NCI-H82 treated with DMSO at 0.1 percent for 48 hours (cell line): ENCODE measurements at regions not wholly inside any gene's neighbourhood (a gene's known extent, or its start where the extent isn't known, plus 50 kb on each side); places are given as distances from the start of the nearest gene placed in this dataset.

Source experiments
- DNase-seq: peaks from one replicate; lab custom pipeline; 2025; ENCODE audit not compliant: unreplicated experiment; lab: John Stamatoyannopoulos, UW

DNA sequence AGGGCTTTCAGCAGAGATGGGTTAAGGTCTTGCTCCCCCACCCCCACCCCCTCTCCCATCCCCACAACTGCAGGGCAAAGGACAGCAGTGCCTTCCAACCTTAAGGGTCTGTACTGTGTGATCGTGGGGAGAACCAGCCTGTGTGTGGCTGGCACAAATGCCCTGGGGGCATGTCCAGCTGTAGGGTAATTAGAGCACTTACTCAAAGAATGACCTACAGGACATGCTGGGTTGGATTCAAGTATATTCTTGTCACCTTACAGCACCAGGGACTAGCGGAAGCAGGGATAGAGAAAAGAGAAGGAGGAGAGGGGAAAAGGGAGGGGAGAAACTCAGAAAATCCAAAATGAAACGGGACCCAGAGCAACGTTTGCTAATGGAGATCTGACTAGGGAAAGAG lies 191.3 kb upstream of the GATB start:
- no peak for DNase-seq

DNA sequence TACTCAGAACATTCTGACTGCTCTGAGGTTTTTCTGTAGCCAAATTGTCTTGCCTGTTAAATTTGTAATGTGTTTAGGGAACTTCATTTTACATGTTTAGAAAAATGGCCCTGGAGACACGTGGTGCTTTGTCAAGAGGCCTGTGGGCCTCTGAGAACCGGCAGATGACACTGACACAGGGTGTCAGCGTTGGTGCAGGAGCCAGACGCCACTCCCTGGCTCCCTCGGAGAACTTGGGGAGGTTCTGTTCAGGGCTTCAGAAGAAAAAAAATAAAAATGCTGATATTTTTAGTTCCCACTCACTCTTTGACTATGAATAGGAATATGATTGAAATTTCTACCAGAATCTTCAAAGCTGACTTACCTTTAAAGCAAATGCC lies 190.9 kb upstream of the GATB start:
- no peak for DNase-seq

DNA sequence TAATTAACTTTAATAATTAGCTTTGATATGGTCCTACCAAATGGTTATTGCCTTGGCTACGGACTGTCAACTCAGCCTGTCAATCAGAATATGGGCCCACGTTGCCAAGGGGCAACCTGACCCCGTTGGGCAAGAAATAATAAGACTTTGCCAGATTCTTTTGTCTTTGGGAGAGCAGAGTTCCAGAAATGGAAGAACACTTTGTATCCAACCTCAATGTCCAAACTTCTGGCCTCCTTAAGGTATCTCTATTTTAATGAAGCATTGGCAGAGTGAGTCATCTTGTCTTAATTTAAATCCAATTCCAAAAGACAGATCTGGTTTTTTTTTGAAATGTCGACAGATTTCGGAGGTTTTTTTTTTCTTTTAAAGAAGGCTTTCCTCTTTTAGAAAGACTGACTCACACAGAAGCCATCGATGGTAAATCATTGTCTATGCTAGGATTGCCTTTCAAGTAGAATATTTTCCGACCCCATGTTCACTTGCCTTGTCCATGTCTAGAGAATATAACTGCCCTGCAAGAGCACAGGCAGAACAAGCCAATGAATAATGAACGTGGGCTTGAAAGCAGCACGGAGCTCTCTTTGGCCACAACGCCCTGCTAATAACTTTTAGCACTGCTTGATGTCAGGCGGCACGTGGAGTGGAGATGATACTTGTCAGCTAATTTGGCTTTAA lies 190.3 kb upstream of the GATB start:
- DNase-seq: no peak

DNA sequence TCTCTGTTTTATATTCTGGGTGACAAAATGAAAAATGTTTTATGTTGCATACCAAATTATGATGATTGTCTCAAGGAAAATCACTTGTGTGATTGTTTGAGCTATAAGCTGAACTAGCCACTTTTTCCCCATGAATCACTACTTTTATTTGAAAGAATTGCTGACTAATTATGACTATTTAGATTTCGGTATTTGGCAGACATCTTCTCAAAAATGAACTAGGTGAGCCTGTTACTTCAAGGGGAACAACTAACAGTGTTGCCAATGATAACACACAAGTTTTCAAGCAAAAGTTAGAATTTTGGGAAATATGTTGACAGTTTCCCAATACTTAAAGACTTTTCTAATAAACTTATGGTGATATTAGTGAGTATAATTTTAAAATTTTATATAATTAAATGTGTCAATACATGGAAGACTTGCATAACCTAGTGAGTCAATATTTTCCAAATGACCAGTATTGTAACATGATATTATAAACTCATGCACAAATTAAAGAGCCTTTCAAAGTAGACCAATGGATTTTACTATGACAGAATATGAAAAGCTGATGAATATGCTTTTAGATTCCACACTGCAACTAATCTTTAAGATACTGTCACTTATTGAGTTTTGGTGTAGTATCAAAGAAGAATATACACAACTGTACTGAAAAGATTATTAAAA lies 187.7 kb upstream of the GATB start:
- no peak for DNase-seq

DNA sequence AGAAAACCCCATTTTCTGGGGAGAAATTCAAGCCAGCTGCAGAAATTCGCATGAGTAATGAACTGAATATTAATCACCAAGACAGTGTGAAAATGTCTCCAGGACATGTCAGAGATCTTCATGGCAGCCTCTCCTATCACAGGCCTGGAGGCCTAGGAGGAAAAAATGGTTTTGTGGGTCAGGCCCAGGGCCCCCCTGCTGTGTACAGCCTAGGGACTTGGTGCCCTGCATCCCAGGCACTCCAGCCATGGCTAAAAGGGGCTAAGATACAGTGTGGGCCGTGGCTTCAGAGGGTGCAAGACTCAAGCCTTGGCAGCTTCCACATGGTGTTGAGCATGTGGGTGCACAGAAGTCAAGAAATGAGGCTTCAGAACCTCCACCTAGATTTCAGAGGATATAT lies 185.9 kb upstream of the GATB start:
- no peak for DNase-seq

DNA sequence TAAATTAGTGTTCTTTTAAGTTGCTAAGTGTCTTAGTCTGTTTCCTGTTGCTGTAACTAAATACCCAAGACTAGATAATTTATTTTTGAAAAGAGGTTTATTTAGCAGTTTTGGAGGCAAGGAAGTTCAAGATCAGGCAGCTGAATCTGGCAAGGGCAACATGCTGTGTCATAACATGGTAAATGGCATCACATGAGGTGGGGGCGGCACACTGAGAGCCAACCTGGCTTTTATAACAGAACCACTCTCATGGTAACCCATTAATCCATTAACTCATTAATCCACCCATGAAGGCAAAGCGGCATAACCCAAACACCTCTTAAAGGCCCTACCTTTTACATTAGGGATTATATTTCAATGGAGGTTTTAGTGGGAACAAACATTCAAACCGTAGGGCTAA lies 182.2 kb upstream of the GATB start:
- DNase-seq: no peak

DNA sequence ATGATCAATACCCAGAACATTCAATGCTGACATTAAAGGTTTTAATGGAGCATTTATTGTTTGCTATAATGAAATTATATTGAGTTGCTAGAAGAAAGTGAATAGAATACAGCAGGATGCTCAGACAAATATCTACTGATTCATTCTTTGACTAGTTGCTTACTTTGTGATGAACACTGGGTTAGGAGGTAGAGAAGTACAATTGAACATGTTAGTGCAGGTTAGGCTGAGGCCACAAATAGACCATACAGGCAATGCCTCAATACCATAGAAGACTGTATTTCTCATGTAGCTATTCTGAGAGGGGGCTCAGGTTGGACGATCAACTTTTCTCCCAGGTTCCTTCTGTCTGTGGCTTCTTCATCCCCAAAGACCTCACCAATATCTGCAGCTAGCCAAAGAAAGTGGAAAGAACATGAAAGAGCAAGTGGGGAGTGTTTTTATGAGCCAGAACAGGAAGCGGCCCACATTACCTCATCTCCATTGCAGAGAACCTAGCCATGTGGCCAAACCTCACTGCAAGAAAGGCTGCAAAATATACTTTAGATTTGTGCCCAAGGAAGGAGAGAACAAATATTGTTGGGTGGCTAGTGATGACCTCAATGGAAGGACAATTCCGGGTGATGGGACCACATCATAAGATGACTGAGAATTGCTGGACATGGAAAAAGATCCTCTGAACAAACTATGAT lies 180.3 kb upstream of the GATB start:
- no peak for DNase-seq

DNA sequence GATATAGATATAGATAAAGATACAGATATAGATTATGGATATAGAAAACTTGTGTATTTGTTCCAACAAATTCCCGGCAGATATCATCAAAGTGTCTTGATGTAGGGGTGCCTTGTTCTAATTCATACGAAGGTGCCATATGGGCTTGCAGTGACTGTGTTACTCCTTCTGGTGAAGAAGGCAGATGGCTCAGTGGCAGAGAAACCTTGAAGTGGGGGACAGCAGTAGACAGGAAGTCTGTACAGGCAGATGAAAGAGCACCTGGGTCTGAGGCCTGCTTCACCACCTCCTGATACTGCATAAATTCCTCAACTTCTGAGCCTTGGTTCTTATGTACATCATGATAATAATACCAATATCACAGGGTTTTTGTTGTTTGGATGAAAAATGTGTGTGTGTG lies 179.5 kb upstream of the GATB start:
- no peak for DNase-seq

DNA sequence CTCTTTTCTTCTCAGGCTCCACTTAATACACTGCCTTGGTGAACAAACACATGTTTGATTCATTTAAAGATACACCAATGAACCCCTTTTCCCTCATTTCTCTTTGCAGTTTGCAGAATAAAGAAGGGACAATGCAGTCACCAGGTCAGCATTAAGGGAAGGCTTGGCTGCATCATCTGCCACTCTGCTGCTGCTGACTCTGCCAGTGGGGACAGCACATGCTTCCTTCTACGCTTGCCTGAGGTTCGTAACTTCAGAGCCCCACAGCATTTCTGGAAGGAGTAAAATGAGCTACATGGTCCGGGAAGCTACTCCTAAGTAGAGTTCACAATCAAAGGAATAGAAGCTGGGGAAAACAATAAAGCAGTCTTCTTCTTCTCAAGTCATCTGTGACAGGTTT lies 178.9 kb upstream of the GATB start:
- DNase-seq: no peak

DNA sequence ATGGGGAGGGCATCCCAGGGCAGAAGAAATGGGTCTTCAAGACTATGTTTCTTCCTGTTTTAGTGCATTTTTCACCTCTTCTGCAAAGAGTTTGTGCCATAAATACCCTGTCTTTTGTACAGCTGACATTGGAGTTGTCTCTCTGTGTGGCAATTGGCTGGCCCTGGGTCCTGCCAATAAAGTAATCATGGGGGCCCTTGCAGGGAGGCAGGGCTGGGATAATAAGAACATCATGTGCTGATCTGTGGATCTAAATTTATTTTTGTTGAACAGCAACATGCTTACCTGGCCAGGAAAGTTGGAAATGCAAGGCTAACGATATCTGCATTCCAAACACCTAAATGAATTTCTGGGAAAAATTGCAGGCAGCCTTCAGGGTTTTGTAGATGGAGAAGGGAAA lies 174.6 kb upstream of the GATB start:
- DNase-seq: no peak

DNA sequence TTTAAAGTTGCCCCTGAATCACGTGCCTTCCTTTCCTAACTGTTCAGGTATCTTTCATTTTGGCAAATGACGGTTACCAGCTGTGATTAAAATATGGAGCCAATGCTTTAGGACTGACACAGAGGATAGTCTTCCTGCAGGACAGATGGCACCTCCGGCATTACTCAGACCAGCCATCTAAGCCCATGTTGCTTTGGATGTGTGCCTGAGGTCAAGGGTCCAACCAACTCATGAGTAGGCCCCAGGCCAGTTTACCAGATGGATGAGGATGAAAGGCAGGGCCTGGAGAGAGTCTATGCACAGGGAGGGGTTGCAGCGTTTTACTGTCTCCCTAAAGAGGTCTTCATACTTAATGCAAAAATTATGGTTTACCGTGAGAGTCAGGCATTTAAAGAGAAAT lies 174.0 kb upstream of the GATB start:
- no peak for DNase-seq

DNA sequence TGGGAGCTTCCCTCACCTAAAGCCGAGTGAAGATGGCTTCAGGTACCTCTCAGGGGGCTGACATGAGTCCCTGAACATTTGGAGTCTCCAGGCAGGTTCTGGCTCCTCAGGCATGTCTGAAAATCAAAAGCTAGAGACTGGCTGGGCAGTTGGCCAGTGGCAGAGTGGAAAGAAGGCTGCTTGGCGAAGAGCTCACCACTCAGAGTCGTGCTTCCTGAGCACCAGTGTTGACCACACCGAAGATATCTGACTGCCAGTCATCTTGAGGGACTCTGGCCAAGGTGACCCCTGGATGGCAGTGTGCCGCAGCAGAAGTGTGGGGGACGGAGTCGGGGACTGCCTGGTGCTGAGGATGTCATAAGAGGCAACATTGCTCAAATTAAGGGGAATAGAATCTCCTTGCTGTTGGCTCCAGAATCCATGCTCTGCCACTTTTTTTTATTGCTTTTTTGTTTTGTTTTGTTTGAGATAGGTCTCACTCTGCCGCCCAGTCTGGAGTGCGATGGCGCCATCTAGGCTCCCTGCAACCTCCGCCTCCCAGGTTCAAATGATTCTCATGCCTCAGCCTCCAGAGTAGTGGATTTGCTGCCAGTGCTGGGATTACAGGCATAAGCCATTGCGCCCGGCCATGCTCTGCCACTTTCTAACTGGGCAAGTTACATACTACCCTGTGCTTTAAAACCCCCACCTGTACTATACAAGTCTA lies 172.5 kb upstream of the GATB start:
- DNase-seq: no peak

DNA sequence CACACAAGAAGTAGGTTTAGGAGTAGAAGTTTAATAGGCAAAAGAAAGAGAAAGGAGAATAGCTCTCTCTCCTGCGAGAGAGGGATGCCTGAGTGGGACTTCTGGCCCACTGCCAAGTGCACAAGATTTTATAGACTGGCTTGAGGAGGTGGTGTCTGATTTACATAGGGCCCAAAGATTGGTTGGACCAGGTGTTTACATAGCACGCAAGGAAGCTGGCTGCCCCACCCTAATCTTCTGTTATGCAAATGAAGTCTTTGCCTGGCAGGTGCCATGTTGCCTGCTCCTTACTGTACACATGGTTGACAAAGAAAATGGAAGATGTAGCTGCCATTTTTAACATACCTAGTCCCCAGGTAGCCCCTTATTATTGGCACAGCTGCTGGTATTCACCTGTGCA lies 170.8 kb upstream of the GATB start:
- peak; percentile 10 for DNase-seq

DNA sequence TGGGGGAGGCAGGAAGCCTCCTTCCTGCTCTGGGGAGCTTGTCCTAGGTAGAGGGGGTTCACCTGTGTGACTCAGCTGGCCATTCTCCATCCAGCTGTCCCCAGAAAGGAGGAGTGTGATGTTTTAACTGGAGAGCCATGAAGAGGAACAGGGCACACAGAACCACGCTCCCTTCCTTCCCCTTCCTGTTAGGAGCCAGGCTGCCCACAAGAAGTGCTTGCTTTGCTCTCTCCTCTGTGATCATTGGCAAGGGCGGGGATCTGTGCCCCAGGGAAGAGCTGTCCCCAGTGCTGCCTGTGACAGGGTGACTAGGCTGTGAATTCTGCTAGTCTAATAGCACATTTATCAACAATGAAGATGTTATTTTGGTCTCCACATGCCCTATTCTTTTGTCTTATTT lies 169.6 kb upstream of the GATB start:
- no peak for DNase-seq

DNA sequence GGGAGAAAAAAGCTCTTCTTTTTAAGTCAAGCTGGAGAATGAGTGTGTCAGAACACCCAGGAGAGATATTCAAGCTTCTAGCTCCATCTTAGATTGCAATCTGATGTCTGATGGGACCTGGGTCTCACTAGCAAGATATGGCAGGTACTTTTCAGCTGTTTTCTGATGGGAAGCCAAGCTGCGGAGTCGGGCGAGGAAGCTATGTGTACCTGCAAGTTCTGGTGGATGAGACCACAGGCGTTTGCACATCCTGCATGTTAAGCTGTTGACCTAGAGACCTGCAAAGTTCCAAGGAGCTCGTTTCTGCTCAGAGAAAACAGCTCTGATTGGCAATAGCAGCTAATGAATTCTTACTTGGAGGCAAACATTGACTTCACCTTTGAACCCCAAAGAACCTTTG lies 167.3 kb upstream of the GATB start:
- no peak for DNase-seq

DNA sequence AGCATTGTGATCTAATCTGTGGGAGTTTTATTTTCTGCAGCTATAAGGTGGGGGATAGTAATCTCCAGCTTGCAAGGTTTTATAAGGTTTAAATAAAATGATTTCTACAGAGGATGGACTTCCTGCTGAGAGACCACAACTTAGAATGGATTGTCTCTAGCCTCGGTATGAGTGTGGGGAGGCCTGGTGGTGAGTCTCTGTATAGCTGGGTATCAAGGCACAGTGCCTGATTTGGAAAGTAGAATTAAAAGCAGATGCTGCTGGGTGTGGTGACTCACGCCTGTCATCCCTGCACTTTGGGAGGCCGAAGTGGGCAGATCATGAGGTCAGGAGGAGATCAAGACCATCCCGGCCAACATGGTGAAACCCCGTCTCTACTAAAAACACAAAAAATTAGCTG lies 162.0 kb upstream of the GATB start:
- no peak for DNase-seq

DNA sequence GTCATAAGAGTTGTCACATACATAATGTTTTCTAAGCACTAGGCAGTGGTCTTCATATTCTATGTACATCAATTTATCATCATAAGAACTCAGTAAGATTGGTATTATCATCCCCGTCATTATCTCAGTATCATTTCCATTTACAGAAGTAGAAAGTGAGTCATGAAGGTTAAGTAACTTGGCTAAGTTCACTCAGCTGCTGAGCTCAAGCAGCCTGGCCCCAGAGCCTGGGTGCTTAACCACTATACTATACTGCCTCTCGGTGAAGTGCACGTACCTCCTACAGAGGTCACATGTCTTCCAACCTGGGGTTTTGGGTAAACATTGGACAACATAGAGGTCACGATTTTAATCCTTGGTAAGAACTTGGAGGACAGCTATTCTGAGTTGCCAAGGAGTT lies 161.5 kb upstream of the GATB start:
- no peak for DNase-seq

DNA sequence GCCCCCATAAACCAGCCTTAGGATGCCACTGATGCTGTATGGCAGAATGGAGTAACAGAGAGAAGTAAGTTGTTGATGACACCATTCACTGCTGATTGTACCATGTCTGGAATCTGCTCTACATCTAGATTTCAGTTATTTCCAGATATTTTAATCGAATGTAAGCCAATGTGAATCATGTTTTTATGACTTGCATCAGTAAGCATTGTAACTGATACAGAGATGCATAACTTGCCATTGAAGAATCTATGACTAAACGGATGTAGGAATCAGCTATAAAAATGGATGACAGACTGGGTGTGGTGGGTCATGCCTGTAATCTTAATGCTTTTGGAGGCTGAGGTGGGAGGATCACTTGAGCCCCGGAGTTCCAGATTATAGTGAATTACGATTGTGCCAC lies 161.0 kb upstream of the GATB start:
- no peak for DNase-seq

DNA sequence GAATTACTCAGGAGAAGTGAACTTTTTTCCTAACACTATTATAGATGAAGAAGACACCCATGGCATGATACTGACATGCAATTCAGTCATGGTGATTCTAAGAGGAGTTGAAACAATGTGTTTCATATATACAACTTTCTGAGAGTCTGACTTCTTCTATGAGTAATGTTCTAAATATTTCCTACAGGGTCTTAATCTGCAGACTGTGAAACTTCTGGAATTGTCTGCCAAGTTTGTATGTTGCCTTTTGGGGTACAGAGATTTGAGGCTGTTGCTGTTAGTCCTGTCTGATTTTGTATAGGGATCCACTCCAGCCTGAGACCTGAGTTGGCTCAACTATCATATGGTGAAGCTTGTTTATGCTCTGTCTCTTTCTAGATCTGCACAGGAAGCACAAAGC lies 160.6 kb upstream of the GATB start:
- no peak for DNase-seq

DNA sequence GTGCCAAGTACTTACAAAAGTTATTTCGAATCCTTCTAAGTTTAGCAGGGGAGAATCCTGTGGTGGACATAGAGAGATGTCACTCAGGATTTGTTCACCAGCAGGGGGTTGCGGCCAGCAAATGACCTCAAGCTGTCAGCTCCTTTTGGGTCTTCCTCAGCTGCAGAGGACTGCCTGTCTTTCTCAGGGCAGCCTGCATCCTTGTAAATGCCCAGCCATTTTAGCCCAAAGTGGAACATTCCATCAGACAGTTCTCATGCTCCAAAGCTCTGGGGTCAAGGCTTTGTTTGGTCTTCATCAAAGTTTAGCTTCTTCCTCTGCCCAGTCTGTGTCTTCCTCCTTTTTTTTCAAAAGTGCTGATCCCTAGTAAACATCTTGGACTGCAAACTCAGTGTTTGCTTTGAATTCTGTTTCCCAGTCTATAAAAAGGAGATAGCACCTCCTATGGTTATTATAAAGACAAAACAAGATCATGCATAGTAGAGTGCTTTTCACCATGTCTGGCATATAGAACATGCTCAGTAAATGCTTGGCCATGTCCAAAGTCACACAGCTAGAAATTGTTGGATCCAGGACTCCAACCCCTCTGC lies 156.4 kb upstream of the GATB start:
- no peak for DNase-seq

DNA sequence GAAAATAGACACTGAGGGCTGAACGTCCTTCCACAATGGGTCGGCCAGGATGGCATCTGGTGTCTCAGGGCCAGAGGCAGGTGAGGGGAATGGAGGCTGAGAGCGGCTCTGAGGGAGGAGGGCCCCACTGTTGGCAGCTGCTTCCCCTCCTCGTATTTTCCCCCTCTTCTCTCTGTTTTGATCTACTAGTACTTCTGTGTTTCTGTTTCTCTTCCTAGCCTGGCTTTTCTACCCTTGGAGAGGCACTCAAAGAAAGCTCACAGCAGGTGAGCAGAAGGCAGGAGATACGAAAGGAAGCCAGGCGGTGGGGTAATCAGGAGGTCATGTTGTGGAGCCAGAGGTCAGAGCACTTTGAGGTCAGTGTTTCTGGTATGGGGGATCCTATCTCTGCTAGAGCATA lies 151.8 kb upstream of the GATB start:
- DNase-seq: no peak

DNA sequence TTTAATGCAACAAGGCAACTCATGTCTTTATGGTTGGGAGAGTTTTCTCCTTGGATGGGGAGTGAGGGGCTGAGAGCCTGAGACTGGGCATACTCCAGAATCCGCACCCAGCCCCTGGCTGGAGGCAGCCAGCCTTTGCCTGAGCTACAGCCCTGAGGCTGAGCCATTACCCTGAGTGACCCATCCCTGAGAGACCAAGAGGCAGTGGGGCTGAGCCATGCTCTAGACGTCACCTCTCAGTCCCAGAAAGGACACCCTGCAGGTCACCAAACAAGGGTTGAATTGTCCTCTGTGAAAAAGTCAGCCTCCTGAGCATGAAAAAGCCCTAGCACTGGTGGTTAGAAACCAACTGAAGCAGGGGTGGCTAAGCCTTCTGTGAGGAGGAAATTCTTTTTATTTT lies 151.2 kb upstream of the GATB start:
- DNase-seq: no peak
